DOHH2 (cell line): ENCODE measurements at regions not wholly inside any gene's neighbourhood (a gene's known extent, or its start where the extent isn't known, plus 50 kb on each side); places are given as distances from the start of the nearest gene placed in this dataset.

Source experiments
- CTCF ChIP-seq: fragments of 200-600 bp; sonication (generic); IDR thresholded peaks from one replicate; pipeline ENCODE4 v1.5.1; 2014; ENCODE audit warnings: antibody characterized with exemption, mild to moderate bottlenecking, low read depth, low read length; ENCODE audit not compliant: poor library complexity, severe bottlenecking
- EZH2phosphoT487 ChIP-seq: fragments of 200-600 bp; sonication (generic); IDR thresholded peaks from 2 replicates; pipeline ENCODE4 v1.6.1; 2017; ENCODE audit warnings: borderline replicate concordance, mild to moderate bottlenecking, antibody characterized with exemption, low read length, moderate library complexity, mixed read lengths

DNA sequence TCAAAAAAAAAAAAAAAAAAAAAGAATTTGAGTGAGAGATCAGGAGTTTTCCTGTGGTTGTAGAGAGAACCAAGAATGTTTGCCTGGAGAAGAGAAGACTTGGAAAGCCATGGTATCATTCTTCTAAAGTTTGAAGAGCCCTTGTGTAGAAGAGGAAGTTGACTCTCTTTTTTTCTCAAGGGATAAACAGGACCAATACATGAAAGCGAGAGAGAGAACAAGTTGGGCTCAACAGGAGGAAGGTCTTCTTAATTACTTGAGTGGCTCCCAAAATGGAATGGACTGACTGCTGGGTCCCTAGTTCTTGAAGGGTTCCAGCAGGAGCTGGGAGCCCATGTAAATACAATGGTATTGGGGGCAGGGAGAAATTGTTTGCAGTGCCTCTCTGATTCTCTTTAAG lies 173.3 kb upstream of the ADO start:
- TF ChIP-seq CTCF: no peak
- TF ChIP-seq EZH2phosphoT487: no peak
